ENCODE measurements at regions not wholly inside any gene's neighbourhood (a gene's known extent, or its start where the extent isn't known, plus 50 kb on each side); places are given as distances from the start of the nearest gene placed in this dataset.
"Not testable (repeated sequence)": the region's sequence is repeated elsewhere in the genome, so short reads cannot be mapped to it uniquely, and the experiment has no call there.

GRCh38 chr11:3564383-3564782 lies 77.4 kb downstream of the ART5 start:
- not testable (repeated sequence) for H3K9me3 Mint-ChIP-seq; H3K18ac ChIP-seq (ENCODE audit: insufficient read length, low read depth, low read length); H3K27ac ChIP-seq (ENCODE audit: insufficient read length, low read depth, low read length); H3K9ac ChIP-seq (ENCODE audit: extremely low read depth, insufficient read length, low read length); H4K20me1 ChIP-seq (ENCODE audit: control insufficient read depth, insufficient read depth, insufficient read length); H2BK12ac ChIP-seq (ENCODE audit: insufficient read length, low read depth, low read length); H3K27me3 Mint-ChIP-seq (ENCODE audit: low read depth); H2BK120ac ChIP-seq (ENCODE audit: low read depth, low read length, poor library complexity, severe bottlenecking); H3T11ph ChIP-seq (ENCODE audit: low read length); H2BK15ac ChIP-seq (ENCODE audit: low read depth, low read length); H3K56ac ChIP-seq (ENCODE audit: insufficient read length, low read depth, low read length); H3K14ac ChIP-seq (ENCODE audit: insufficient read depth, low read length); H4K8ac ChIP-seq (replicated peaks; ENCODE audit: insufficient read length, low read depth, low read length); H3K23me2 ChIP-seq (ENCODE audit: insufficient read length, low read depth, low read length, poor library complexity, severe bottlenecking); H3K4ac ChIP-seq (ENCODE audit: low read depth, low read length); H4K91ac ChIP-seq (ENCODE audit: insufficient read length, low read depth, low read length); H2BK20ac ChIP-seq (ENCODE audit: low read depth, low read length, poor library complexity, severe bottlenecking); H2AFZ ChIP-seq (ENCODE audit: low read length); H3K4me2 ChIP-seq (ENCODE audit: insufficient read depth, insufficient read length, low read length); H3K23ac ChIP-seq (ENCODE audit: insufficient read length, low read depth, low read length); H2AK5ac ChIP-seq (ENCODE audit: insufficient read length, low read length); H3K79me1 ChIP-seq (ENCODE audit: insufficient read depth, low read depth, low read length, poor library complexity, severe bottlenecking); H3K27me3 ChIP-seq (ENCODE audit: insufficient read depth, low read length); H3K4me3 Mint-ChIP-seq; H2BK5ac ChIP-seq (ENCODE audit: insufficient read length, low read length); H3K79me2 ChIP-seq (ENCODE audit: insufficient read depth, low read length); H3K36me3 Mint-ChIP-seq (ENCODE audit: insufficient read depth in 1 of 3, low read depth in 3 of 3); H4K5ac ChIP-seq (ENCODE audit: insufficient read length, low read depth, low read length); H3K9me3 ChIP-seq (ENCODE audit: control insufficient read depth, low read depth, low read length); H3K27ac Mint-ChIP-seq; H3K4me1 ChIP-seq (ENCODE audit: insufficient read depth, low read length); DNase-seq
- H3K4me1 Mint-ChIP-seq, result peaks cover 9 to 14% of the 10 kb centered on the region in 2 experiments
- no CpG with 5 or more reads among the region's 1 CpG for WGBS (ENCODE audit: extremely low coverage, insufficient read length, low lambda C conversion rate)
- TF ChIP-seq, protein P1, sequence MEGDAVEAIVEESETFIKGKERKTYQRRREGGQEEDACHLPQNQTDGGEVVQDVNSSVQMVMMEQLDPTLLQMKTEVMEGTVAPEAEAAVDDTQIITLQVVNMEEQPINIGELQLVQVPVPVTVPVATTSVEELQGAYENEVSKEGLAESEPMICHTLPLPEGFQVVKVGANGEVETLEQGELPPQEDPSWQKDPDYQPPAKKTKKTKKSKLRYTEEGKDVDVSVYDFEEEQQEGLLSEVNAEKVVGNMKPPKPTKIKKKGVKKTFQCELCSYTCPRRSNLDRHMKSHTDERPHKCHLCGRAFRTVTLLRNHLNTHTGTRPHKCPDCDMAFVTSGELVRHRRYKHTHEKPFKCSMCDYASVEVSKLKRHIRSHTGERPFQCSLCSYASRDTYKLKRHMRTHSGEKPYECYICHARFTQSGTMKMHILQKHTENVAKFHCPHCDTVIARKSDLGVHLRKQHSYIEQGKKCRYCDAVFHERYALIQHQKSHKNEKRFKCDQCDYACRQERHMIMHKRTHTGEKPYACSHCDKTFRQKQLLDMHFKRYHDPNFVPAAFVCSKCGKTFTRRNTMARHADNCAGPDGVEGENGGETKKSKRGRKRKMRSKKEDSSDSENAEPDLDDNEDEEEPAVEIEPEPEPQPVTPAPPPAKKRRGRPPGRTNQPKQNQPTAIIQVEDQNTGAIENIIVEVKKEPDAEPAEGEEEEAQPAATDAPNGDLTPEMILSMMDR (conservative IDR thresholded peaks at IDR 0.05), result peak; percentile 67

DNA sequence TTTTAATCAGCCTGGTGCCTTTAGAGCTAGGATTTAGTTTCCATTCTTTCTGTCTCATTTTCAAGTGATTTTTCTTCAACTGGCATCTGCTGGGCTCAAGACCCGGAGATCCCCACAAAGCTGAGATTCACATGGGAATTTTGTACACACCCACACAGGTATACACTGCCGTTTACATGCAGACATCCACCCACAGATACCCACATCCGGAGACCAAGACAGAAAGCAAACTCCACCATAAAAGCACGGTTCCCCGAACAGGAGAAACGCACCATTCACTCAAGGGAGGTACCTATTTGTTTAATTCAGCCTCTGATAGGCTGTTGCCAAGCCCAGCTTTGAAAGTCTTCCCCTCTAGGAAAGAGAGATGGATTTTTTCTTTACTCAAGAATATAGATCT lies 87.2 kb downstream of the ART5 start:
- WGBS (ENCODE audit: extremely low coverage, insufficient read length, low lambda C conversion rate), result no CpG with 5 or more reads among the region's 6 CpGs

More for the DNA sequence above, 87.2 kb downstream of the ART5 start:
- not testable (repeated sequence) for H3K4ac ChIP-seq (ENCODE audit: low read depth, low read length); H4K20me1 ChIP-seq (ENCODE audit: control insufficient read depth, insufficient read depth, insufficient read length); H3T11ph ChIP-seq (ENCODE audit: low read length); H3K36me3 Mint-ChIP-seq (ENCODE audit: insufficient read depth in 1 of 3, low read depth in 3 of 3); H2AFZ ChIP-seq (ENCODE audit: low read length); H4K8ac ChIP-seq (replicated peaks; ENCODE audit: insufficient read length, low read depth, low read length); H3K4me3 Mint-ChIP-seq; H4K91ac ChIP-seq (ENCODE audit: insufficient read length, low read depth, low read length); H3K27ac Mint-ChIP-seq; H2BK15ac ChIP-seq (ENCODE audit: low read depth, low read length); H3K4me1 Mint-ChIP-seq; H3K4me2 ChIP-seq (ENCODE audit: insufficient read depth, insufficient read length, low read length); H3K9me3 ChIP-seq (ENCODE audit: control insufficient read depth, low read depth, low read length); DNase-seq; H3K79me1 ChIP-seq (ENCODE audit: insufficient read depth, low read depth, low read length, poor library complexity, severe bottlenecking); H3K27me3 ChIP-seq (ENCODE audit: insufficient read depth, low read length); H3K9me3 Mint-ChIP-seq; H2BK5ac ChIP-seq (ENCODE audit: insufficient read length, low read length); H2BK120ac ChIP-seq (ENCODE audit: low read depth, low read length, poor library complexity, severe bottlenecking); H3K9ac ChIP-seq (ENCODE audit: extremely low read depth, insufficient read length, low read length); H2BK20ac ChIP-seq (ENCODE audit: low read depth, low read length, poor library complexity, severe bottlenecking); H3K79me2 ChIP-seq (ENCODE audit: insufficient read depth, low read length); H3K27me3 Mint-ChIP-seq (ENCODE audit: low read depth); H3K14ac ChIP-seq (ENCODE audit: insufficient read depth, low read length); H2AK5ac ChIP-seq (ENCODE audit: insufficient read length, low read length); H3K23me2 ChIP-seq (ENCODE audit: insufficient read length, low read depth, low read length, poor library complexity, severe bottlenecking); H3K4me1 ChIP-seq (ENCODE audit: insufficient read depth, low read length); H4K5ac ChIP-seq (ENCODE audit: insufficient read length, low read depth, low read length); H2BK12ac ChIP-seq (ENCODE audit: insufficient read length, low read depth, low read length); H3K27ac ChIP-seq (ENCODE audit: insufficient read length, low read depth, low read length); H3K23ac ChIP-seq (ENCODE audit: insufficient read length, low read depth, low read length); H3K56ac ChIP-seq (ENCODE audit: insufficient read length, low read depth, low read length); H3K18ac ChIP-seq (ENCODE audit: insufficient read length, low read depth, low read length)

Data from H9 (cell line).